GM23248 (cell line): ENCODE measurements at regions not wholly inside any gene's neighbourhood (a gene's known extent, or its start where the extent isn't known, plus 50 kb on each side); places are given as distances from the start of the nearest gene placed in this dataset.

Source experiments
- DNase-seq: peaks from one replicate; pipeline ENCODE4 v3.0.0-alpha.2; 2015
- H2AFZ ChIP-seq: fragments of 200-600 bp; sonication (generic); 2 replicates; pipeline ENCODE4 v1.6.1; 2016; ENCODE audit warnings: antibody characterized with exemption
- H3F3A ChIP-seq: fragments of 200-600 bp; sonication (generic); 2 replicates; pipeline ENCODE4 v1.6.1; 2016; ENCODE audit warnings: mild to moderate bottlenecking, antibody characterized with exemption, mixed run types; ENCODE audit not compliant: insufficient read depth
- H3K27ac ChIP-seq: fragments of 200-600 bp; sonication (generic); 2 replicates; pipeline ENCODE4 v1.5.1; 2016; ENCODE audit warnings: mild to moderate bottlenecking
- H3K27me3 ChIP-seq: fragments of 200-600 bp; sonication (generic); replicated peaks from 2 replicates; pipeline ENCODE4 v1.6.1; 2016; ENCODE audit warnings: mild to moderate bottlenecking; ENCODE audit not compliant: insufficient read depth
- H3K36me3 ChIP-seq: fragments of 200-600 bp; sonication (generic); 2 replicates; pipeline ENCODE4 v1.6.1; 2016; ENCODE audit warnings: low read depth, mild to moderate bottlenecking
- H3K4me1 ChIP-seq: fragments of 200-600 bp; sonication (generic); 2 replicates; pipeline ENCODE4 v1.6.1; 2016; ENCODE audit warnings: mild to moderate bottlenecking; ENCODE audit not compliant: insufficient read depth
- H3K4me2 ChIP-seq: fragments of 200-600 bp; sonication (generic); one replicate; pipeline ENCODE4 v1.6.1; 2016; ENCODE audit warnings: mild to moderate bottlenecking; ENCODE audit not compliant: unreplicated experiment
- H3K4me3 ChIP-seq: fragments of 200-600 bp; sonication (generic); 2 replicates; pipeline ENCODE4 v1.5.1; 2016; ENCODE audit warnings: mild to moderate bottlenecking
- H3K79me2 ChIP-seq: fragments of 200-600 bp; sonication (generic); 2 replicates; pipeline ENCODE4 v1.6.1; 2016; ENCODE audit warnings: mild to moderate bottlenecking; ENCODE audit not compliant: insufficient read depth
- H3K9ac ChIP-seq: fragments of 200-600 bp; sonication (generic); 2 replicates; pipeline ENCODE4 v1.6.1; 2016; ENCODE audit warnings: mild to moderate bottlenecking
- H3K9me2 ChIP-seq: fragments of 200-600 bp; sonication (generic); 2 replicates; pipeline ENCODE4 v1.6.1; 2016; ENCODE audit warnings: mixed run types, mild to moderate bottlenecking, moderate library complexity; ENCODE audit not compliant: insufficient read depth
- H3K9me3 ChIP-seq: fragments of 200-600 bp; sonication (generic); one replicate; pipeline ENCODE4 v1.6.1; 2017; ENCODE audit warnings: low read depth
- H4K20me1 ChIP-seq: fragments of 200-600 bp; sonication (generic); 2 replicates; pipeline ENCODE4 v1.6.0; 2016; ENCODE audit not compliant: insufficient read depth
- EZH2 ChIP-seq: fragments of 200-600 bp; sonication (generic); IDR thresholded peaks from 2 replicates; pipeline ENCODE4 v1.6.1; 2018; ENCODE audit warnings: antibody characterized with exemption, mild to moderate bottlenecking; ENCODE audit not compliant: insufficient read depth, poor library complexity, severe bottlenecking
- EZH2phosphoT487 ChIP-seq: fragments of 200-600 bp; sonication (generic); IDR thresholded peaks from 2 replicates; pipeline ENCODE4 v1.6.1; 2018; ENCODE audit warnings: antibody characterized with exemption, moderate library complexity, mild to moderate bottlenecking, low read depth; ENCODE audit not compliant: insufficient read depth
- WGBS, 2 experiments: methylation state at CpG; one replicate each; pipeline ENCODE4 v1.1.6; 2015 to 2017; ENCODE audit warnings: low lambda C conversion rate in 2 of 2, low coverage in 1 of 2; ENCODE audit errors: missing lambda C conversion rate in 2 of 2; 5-methylcytosine and 5-hydroxymethylcytosine counted together
- in situ Hi-C: fragments of 300-500 bp; cut with MboI; formaldehyde crosslinking; loops from 2 replicates; pipeline ENCODE4 v1.15.0; 2020

- no peaks in the 10 kb centered on the region for H3K79me2 ChIP-seq
- 75 to 77% methylated on average over 11 of the region's 11 CpGs for WGBS, 2 experiments
- H3K36me3 ChIP-seq = no peaks in the 10 kb centered on the region
- no peaks in the 10 kb centered on the region for H3K4me1 ChIP-seq
- peaks cover 7% of the 10 kb centered on the region for H3K27me3 ChIP-seq
- DNase-seq = no peak
- H3K27ac ChIP-seq = no peak overlapping the region
- TF ChIP-seq EZH2 (no peak), EZH2phosphoT487 (no peak)
- no peaks in the 10 kb centered on the region for H4K20me1 ChIP-seq
- in situ Hi-C loops = no loop called here
- no peaks in the 10 kb centered on the region for H3K9me3 ChIP-seq
- no peak overlapping the region for H3K4me2 ChIP-seq
- H3F3A ChIP-seq = no peaks in the 10 kb centered on the region
- H3K9ac ChIP-seq = no peak overlapping the region
- no peaks in the 10 kb centered on the region for H3K9me2 ChIP-seq
- H3K4me3 ChIP-seq = no peak overlapping the region
- no peak overlapping the region for H2AFZ ChIP-seq
Measured at GRCh38 chr7:140267381-140268226, 90.8 kb upstream of the KDM7A start.

- H3K4me3 ChIP-seq = no peak overlapping the region
- WGBS, 2 experiments = 75 to 76% methylated on average over 6 of the region's 6 CpGs
- no peak overlapping the region for H3K9ac ChIP-seq
- no peak for DNase-seq
- H3K4me1 ChIP-seq = no peaks in the 10 kb centered on the region
- no peak overlapping the region for H2AFZ ChIP-seq
- in situ Hi-C loops = no loop called here
- H4K20me1 ChIP-seq = no peaks in the 10 kb centered on the region
- H3K36me3 ChIP-seq = no peaks in the 10 kb centered on the region
- H3K4me2 ChIP-seq = no peak overlapping the region
- peaks cover 23% of the 10 kb centered on the region for H3K27me3 ChIP-seq
- TF ChIP-seq EZH2phosphoT487 (no peak), EZH2 (no peak)
- no peak overlapping the region for H3K27ac ChIP-seq
- H3K9me3 ChIP-seq = no peaks in the 10 kb centered on the region
- no peaks in the 10 kb centered on the region for H3F3A ChIP-seq
- H3K79me2 ChIP-seq = no peaks in the 10 kb centered on the region
- no peaks in the 10 kb centered on the region for H3K9me2 ChIP-seq
Measured at GRCh38 chr7:140263277-140263676, 86.5 kb upstream of the KDM7A start.

GRCh38 chr7:140262242-140262903, 85.6 kb upstream of the KDM7A start:
- Histone ChIP-seq H3K4me1 (no peaks in the 10 kb centered on the region), H3K36me3 (no peaks in the 10 kb centered on the region), H3K79me2 (no peaks in the 10 kb centered on the region), H3K4me2 (no peak overlapping the region), H3K9me2 (no peaks in the 10 kb centered on the region), H3K27ac (no peak overlapping the region), H3F3A (no peaks in the 10 kb centered on the region), H3K27me3 (peaks cover 23% of the 10 kb centered on the region), H4K20me1 (no peaks in the 10 kb centered on the region), H3K9me3 (no peaks in the 10 kb centered on the region), H3K4me3 (no peak overlapping the region), H3K9ac (no peak overlapping the region), H2AFZ (no peak overlapping the region)
- DNase-seq = no peak
- TF ChIP-seq EZH2phosphoT487 (no peak), EZH2 (no peak)
- in situ Hi-C loops = no loop called here
- whole genome bisulfite sequencing, 2 experiments = 78 to 79% methylated on average over 6 of the region's 6 CpGs

- no peak for TF ChIP-seq EZH2phosphoT487
- no peak for TF ChIP-seq EZH2
- Histone ChIP-seq H3K79me2 (no peaks in the 10 kb centered on the region), H3F3A (no peaks in the 10 kb centered on the region), H3K4me2 (no peak overlapping the region), H3K36me3 (no peaks in the 10 kb centered on the region), H3K27ac (no peak overlapping the region), H2AFZ (no peak overlapping the region), H3K9ac (no peak overlapping the region), H3K4me1 (no peaks in the 10 kb centered on the region), H3K9me2 (no peaks in the 10 kb centered on the region), H3K9me3 (no peaks in the 10 kb centered on the region), H4K20me1 (no peaks in the 10 kb centered on the region), H3K4me3 (no peak overlapping the region), H3K27me3 (peaks cover 23% of the 10 kb centered on the region)
- no peak for DNase-seq
- in situ Hi-C loops = no loop called here
- WGBS, 2 experiments = 20 to 43% methylated on average over 1 of the region's 1 CpG
Measured at GRCh38 chr7:140261522-140261921, 84.7 kb upstream of the KDM7A start.
